Ishikawa (cell line): ENCODE measurements at regions not wholly inside any gene's neighbourhood (a gene's known extent, or its start where the extent isn't known, plus 50 kb on each side); places are given as distances from the start of the nearest gene placed in this dataset.

Experiments used
- CEBPB ChIP-seq: IDR thresholded peaks from 2 replicates; pipeline ENCODE4 v1.6.1; 2012
- CREB1 ChIP-seq: IDR thresholded peaks from 2 replicates; pipeline ENCODE4 v1.6.1; 2012; ENCODE audit warnings: low read depth
- EGR1 ChIP-seq: IDR thresholded peaks from 2 replicates; pipeline ENCODE4 v1.6.1; 2012
- EP300 ChIP-seq: IDR thresholded peaks from 2 replicates; pipeline ENCODE4 v1.6.1; 2012; ENCODE audit warnings: borderline replicate concordance
- FOXM1 ChIP-seq: IDR thresholded peaks from 2 replicates; pipeline ENCODE4 v1.6.1; 2012; ENCODE audit warnings: low read depth, borderline replicate concordance
- NFIC ChIP-seq: IDR thresholded peaks from 2 replicates; pipeline ENCODE4 v1.6.1; 2012
- RAD21 ChIP-seq: IDR thresholded peaks from 2 replicates; pipeline ENCODE4 v1.6.1; 2012; ENCODE audit warnings: low read depth
- TAF1 ChIP-seq: IDR thresholded peaks from 2 replicates; pipeline ENCODE4 v1.6.1; 2012; ENCODE audit warnings: low read depth, mild to moderate bottlenecking
- TCF12 ChIP-seq: IDR thresholded peaks from 2 replicates; pipeline ENCODE4 v1.6.1; 2012; ENCODE audit warnings: low read depth
- TEAD4 ChIP-seq: IDR thresholded peaks from 2 replicates; pipeline ENCODE4 v1.6.1; 2012
- YY1 ChIP-seq: IDR thresholded peaks from 2 replicates; pipeline ENCODE4 v1.6.1; 2012; ENCODE audit warnings: low read depth
- ZBTB7A ChIP-seq: IDR thresholded peaks from 2 replicates; pipeline ENCODE4 v1.6.1; 2012; ENCODE audit warnings: low read depth
- TF ChIP-seq, protein P1 (sequence below): IDR thresholded peaks from 2 replicates; pipeline ENCODE4 v1.6.1; 2012; ENCODE audit warnings: low read depth, mild to moderate bottlenecking
- TF ChIP-seq, protein P2 (sequence below): IDR thresholded peaks from 2 replicates; pipeline ENCODE4 v1.6.1; 2012
- TF ChIP-seq, protein P3 (sequence below): IDR thresholded peaks from 2 replicates; pipeline ENCODE4 v1.6.1; 2012

DNA sequence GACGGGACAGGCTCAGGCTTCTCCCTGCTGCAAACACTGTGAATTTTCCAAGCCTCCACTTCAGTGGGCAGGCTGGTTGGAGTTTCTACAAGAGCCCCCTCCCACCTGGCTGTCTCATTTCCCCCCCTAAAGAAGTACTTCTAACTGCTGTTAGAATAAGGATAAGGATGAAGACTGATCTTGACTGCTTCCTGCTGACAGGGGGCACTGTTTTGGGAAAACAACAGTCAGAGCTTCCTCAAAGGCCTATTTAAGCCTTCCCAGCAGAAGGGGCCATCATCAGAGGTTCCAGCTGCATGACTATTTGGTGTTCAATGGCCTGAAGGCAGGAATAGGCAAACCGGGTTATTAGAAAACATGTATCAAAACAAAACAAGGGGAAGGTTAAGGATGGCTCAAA, 1162.8 kb downstream of the DSC3 start:
- TF ChIP-seq, protein P1, sequence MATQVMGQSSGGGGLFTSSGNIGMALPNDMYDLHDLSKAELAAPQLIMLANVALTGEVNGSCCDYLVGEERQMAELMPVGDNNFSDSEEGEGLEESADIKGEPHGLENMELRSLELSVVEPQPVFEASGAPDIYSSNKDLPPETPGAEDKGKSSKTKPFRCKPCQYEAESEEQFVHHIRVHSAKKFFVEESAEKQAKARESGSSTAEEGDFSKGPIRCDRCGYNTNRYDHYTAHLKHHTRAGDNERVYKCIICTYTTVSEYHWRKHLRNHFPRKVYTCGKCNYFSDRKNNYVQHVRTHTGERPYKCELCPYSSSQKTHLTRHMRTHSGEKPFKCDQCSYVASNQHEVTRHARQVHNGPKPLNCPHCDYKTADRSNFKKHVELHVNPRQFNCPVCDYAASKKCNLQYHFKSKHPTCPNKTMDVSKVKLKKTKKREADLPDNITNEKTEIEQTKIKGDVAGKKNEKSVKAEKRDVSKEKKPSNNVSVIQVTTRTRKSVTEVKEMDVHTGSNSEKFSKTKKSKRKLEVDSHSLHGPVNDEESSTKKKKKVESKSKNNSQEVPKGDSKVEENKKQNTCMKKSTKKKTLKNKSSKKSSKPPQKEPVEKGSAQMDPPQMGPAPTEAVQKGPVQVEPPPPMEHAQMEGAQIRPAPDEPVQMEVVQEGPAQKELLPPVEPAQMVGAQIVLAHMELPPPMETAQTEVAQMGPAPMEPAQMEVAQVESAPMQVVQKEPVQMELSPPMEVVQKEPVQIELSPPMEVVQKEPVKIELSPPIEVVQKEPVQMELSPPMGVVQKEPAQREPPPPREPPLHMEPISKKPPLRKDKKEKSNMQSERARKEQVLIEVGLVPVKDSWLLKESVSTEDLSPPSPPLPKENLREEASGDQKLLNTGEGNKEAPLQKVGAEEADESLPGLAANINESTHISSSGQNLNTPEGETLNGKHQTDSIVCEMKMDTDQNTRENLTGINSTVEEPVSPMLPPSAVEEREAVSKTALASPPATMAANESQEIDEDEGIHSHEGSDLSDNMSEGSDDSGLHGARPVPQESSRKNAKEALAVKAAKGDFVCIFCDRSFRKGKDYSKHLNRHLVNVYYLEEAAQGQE, result no peak
- TF ChIP-seq CEBPB, result no peak
- TF ChIP-seq EP300, result no peak
- TF ChIP-seq TEAD4, result no peak
- no peak for TF ChIP-seq YY1
- no peak for TF ChIP-seq ZBTB7A
- no peak for TF ChIP-seq RAD21
- TF ChIP-seq FOXM1, result no peak
- TF ChIP-seq, protein P2, sequence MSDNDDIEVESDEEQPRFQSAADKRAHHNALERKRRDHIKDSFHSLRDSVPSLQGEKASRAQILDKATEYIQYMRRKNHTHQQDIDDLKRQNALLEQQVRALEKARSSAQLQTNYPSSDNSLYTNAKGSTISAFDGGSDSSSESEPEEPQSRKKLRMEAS, result no peak
- TF ChIP-seq, protein P3, sequence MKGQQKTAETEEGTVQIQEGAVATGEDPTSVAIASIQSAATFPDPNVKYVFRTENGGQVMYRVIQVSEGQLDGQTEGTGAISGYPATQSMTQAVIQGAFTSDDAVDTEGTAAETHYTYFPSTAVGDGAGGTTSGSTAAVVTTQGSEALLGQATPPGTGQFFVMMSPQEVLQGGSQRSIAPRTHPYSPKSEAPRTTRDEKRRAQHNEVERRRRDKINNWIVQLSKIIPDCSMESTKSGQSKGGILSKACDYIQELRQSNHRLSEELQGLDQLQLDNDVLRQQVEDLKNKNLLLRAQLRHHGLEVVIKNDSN, result no peak
- TF ChIP-seq NFIC, result no peak
- TF ChIP-seq EGR1, result no peak
- no peak for TF ChIP-seq TCF12
- no peak for TF ChIP-seq TAF1
- TF ChIP-seq CREB1, result no peak

DNA sequence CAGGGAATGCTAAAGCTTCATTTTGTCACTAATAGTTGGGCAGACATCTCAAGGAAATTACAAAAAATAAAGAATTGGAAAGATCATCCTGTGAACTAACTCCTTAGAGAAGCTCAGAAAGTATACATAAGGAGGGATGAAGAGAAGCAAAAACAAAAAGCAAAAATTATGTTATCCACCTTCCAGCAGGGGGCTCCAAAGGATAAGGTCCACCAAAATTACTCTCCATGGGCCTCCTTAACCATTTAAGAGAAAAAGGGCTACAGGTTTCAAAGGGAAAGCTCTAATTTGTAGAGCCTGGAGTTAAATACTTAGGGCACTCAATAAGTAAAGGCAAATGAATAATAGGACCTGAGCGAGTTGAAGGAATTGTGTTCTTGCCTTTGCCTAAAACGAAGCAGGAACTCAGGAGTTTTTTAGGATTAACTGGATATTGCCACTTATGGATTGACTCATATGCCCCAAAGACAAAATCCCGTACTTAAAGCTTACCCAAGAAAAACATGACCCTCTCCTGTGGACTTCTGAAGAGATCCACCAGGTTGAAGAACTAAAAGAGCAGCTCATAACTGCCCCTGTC, 1167.9 kb downstream of the DSC3 start:
- TF ChIP-seq TEAD4 (no peak), RAD21 (peak; percentile 75)

DNA sequence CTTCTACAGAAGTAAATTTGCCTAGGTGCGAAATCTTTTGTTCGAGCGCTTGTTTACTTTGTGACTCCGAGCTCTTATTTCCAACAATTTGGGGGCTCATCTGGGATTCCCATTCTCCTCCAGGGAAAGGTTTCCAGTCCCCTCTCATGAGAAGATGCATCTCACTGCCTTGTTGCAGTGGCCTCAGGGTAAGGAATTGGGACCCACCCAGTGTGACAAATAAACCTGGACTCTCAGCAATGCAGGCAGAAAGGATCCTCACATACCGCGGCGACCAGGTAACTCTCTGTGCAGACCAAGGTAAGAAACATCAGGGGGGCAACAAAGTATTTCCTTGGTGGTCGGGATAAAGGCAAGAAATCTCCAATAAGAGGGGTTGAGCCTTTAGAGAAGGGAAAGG, 1169.3 kb downstream of the DSC3 start:
- no peak for TF ChIP-seq FOXM1
- TF ChIP-seq, protein P1, result no peak
- no peak for TF ChIP-seq ZBTB7A

DNA sequence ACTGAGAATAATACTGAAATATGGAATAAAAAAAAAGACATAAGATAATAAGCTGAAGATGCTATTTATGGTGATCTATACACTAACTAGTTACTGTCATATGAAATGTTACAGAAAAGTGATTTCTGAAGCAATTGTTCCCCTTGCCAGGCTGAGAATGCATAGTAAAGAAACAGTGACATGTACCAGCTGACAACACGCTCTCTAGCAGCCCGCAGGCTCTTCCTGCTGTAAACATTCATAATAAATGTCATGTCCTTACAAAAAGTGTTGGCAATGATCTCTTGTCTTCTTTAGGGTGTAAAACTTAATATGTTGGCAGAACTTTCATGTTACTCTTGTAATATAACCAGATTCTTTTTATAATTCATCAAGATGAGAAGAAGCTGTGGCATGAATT, 1171.3 kb downstream of the DSC3 start:
- TF ChIP-seq TEAD4 (no peak), YY1 (no peak), TCF12 (no peak), FOXM1 (no peak), EGR1 (no peak), TAF1 (no peak), EP300 (no peak), CREB1 (no peak), CEBPB (no peak), ZBTB7A (no peak), RAD21 (no peak), NFIC (no peak)
- TF ChIP-seq, protein P2, result no peak
- TF ChIP-seq, protein P3, result no peak
- TF ChIP-seq, protein P1, result no peak

DNA sequence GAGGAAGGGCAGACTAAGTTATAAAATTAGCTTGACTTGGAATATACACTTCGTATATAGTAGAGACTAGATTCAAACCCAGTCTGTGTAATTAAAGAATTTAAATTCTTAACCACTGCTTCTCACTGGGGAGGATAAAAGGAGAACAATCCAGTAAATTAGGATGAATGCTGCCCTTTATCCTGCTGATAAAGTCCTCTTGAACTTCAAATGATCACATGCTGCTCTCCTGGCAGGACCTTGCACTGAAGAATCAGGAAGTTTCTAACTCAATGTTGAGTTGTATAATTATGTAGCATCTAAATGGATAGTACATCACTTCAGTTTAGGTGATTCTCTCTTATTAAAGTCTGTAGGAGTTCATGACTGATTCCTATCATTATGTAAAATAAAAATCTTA, 1179.7 kb downstream of the DSC3 start:
- TF ChIP-seq FOXM1, result no peak
- TF ChIP-seq RAD21, result no peak
- no peak for TF ChIP-seq CREB1
- TF ChIP-seq, protein P2, result no peak
- no peak for TF ChIP-seq TAF1
- no peak for TF ChIP-seq YY1
- TF ChIP-seq TCF12, result no peak
- TF ChIP-seq, protein P3, result no peak
- TF ChIP-seq NFIC, result no peak
- TF ChIP-seq TEAD4, result no peak
- no peak for TF ChIP-seq EGR1
- TF ChIP-seq EP300, result no peak
- TF ChIP-seq ZBTB7A, result no peak
- TF ChIP-seq, protein P1, result no peak
- TF ChIP-seq CEBPB, result no peak
